Ascending aorta (tissue), 2 donors: ENCODE measurements at regions not wholly inside any gene's neighbourhood (a gene's known extent, or its start where the extent isn't known, plus 50 kb on each side); places are given as distances from the start of the nearest gene placed in this dataset.

Experiments
- DNase-seq, 2 donors: peaks; one replicate each; pipeline ENCODE4 v3.0.0-alpha.2; 2019; ENCODE audit warnings: low spot score in 2 of 2
- H3K27ac ChIP-seq, 2 donors: fragments of 200-600 bp; sonication (generic); one replicate each; pipeline ENCODE4 v1.5.1; 2016 to 2017; ENCODE audit warnings: mild to moderate bottlenecking in 1 of 2
- H3K27me3 ChIP-seq: fragments of 200-600 bp; sonication (generic); one replicate; pipeline ENCODE4 v1.5.1; 2017
- H3K36me3 ChIP-seq, 2 donors: fragments of 200-600 bp; sonication (generic); one replicate each; pipeline ENCODE4 v1.5.1; 2016
- H3K4me1 ChIP-seq, 2 donors: fragments of 200-600 bp; sonication (generic); one replicate each; pipeline ENCODE4 v1.5.1; 2016 to 2017; ENCODE audit warnings: mild to moderate bottlenecking in 1 of 2
- H3K4me3 ChIP-seq, 2 donors: fragments of 200-600 bp; sonication (generic); one replicate each; pipeline ENCODE4 v1.5.1; 2016 to 2017; ENCODE audit warnings: mild to moderate bottlenecking in 1 of 2
- H3K9me3 ChIP-seq, 2 donors: fragments of 200-600 bp; sonication (generic); one replicate each; pipeline ENCODE4 v1.5.1; 2016
- intact Hi-C: fragments of 100-400 bp; cut with DNase I; formaldehyde crosslinking; loops from one replicate; pipeline ENCODE4 v1.15.1; 2023
- TF ChIP-seq, protein P1 (sequence below), 3 experiments: fragments of 200-600 bp in 2 of 3; fragments of 450-650 bp in 1 of 3; sonication (generic) in 2 of 3; IDR thresholded peaks; one replicate each; pipeline ENCODE4 v1.5.1; 2016 to 2019; ENCODE audit warnings: antibody characterized with exemption in 3 of 3, mild to moderate bottlenecking in 1 of 3, moderate library complexity in 1 of 3

GRCh38 chr18:24917767-24918166, 434.2 kb downstream of the ZNF521 start:
- Histone ChIP-seq H3K4me1 (no peaks in the 10 kb centered on the region), H3K9me3 (no peaks in the 10 kb centered on the region), H3K27me3 (no peaks in the 10 kb centered on the region), H3K4me3 (no peak overlapping the region), H3K36me3 (no peaks in the 10 kb centered on the region), H3K27ac (no peak overlapping the region)
- no peak for DNase-seq
- intact Hi-C loops: no loop called here
- TF ChIP-seq, protein P1, sequence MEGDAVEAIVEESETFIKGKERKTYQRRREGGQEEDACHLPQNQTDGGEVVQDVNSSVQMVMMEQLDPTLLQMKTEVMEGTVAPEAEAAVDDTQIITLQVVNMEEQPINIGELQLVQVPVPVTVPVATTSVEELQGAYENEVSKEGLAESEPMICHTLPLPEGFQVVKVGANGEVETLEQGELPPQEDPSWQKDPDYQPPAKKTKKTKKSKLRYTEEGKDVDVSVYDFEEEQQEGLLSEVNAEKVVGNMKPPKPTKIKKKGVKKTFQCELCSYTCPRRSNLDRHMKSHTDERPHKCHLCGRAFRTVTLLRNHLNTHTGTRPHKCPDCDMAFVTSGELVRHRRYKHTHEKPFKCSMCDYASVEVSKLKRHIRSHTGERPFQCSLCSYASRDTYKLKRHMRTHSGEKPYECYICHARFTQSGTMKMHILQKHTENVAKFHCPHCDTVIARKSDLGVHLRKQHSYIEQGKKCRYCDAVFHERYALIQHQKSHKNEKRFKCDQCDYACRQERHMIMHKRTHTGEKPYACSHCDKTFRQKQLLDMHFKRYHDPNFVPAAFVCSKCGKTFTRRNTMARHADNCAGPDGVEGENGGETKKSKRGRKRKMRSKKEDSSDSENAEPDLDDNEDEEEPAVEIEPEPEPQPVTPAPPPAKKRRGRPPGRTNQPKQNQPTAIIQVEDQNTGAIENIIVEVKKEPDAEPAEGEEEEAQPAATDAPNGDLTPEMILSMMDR (IDR thresholded peaks at IDR 0.05): no peak

- TF ChIP-seq, protein P1 (IDR thresholded peaks at IDR 0.05): no peak
- no peaks in the 10 kb centered on the region for H3K4me1 ChIP-seq
- H3K9me3 ChIP-seq: no peaks in the 10 kb centered on the region
- no peaks in the 10 kb centered on the region for H3K27me3 ChIP-seq
- no peak overlapping the region for H3K27ac ChIP-seq
- intact Hi-C loops: no loop called here
- H3K4me3 ChIP-seq: no peak overlapping the region
- H3K36me3 ChIP-seq: no peaks in the 10 kb centered on the region
- DNase-seq: no peak
Measured at GRCh38 chr18:24918257-24918656, 433.7 kb downstream of the ZNF521 start.

DNA sequence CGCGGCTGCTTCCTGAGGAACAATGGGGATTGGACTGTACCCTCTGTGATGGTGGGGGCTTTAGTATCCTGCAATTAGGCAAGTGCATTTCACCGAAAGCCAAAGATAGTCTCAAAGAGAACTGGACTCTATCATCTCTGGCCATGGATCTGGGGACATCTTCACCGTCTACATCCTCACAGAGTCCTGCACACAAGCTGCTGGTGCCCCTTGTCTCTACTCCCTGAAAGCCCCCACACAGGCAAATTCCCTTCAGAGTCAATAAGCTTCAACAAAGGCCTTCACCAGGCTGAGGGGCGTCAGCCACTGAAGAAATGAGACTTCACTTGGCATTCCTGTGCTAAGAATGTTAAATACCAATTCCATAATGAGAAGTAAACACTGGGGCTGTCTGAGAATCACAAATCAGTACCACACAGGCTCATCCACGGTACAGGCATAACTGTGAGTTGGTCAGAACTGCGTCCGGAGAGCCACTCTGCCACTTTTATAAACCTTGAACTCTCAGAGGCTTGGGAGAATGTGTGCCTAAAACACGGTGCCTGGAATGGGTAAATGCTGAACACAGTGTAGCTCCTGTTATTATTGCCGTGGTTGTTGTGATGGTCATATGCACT, 432.7 kb downstream of the ZNF521 start:
- intact Hi-C loops: no loop called here
- H3K4me3 ChIP-seq: no peak overlapping the region
- TF ChIP-seq, protein P1 (IDR thresholded peaks at IDR 0.05): no peak
- no peaks in the 10 kb centered on the region for H3K36me3 ChIP-seq
- H3K27ac ChIP-seq: no peak overlapping the region
- H3K4me1 ChIP-seq: no peaks in the 10 kb centered on the region
- no peaks in the 10 kb centered on the region for H3K27me3 ChIP-seq
- DNase-seq: no peak
- no peaks in the 10 kb centered on the region for H3K9me3 ChIP-seq

DNA sequence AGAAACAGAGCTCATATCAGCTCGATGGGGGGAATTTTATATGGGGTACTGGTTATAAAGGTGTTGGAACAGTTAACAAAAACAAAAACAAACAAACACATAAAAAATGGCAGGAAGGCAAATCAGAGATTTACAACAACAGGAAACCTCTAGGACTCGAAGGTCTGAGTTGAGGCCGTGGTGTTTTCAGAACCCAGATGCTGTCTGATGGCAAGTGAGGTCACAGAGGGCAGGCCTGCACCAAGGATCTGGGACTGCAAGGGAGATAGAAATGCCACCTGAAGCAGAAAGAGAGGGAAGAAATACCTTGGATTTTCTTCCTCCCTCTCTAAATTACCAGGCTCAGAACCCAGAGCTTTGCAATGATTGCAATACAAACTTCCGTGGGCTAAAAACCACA, 429.5 kb downstream of the ZNF521 start:
- H3K27me3 ChIP-seq: no peaks in the 10 kb centered on the region
- H3K9me3 ChIP-seq: no peaks in the 10 kb centered on the region
- TF ChIP-seq, protein P1 (IDR thresholded peaks at IDR 0.05): no peak
- no peak for DNase-seq
- H3K36me3 ChIP-seq: no peaks in the 10 kb centered on the region
- no peak overlapping the region for H3K27ac ChIP-seq
- no peak overlapping the region for H3K4me3 ChIP-seq
- intact Hi-C loops: no loop called here
- no peaks in the 10 kb centered on the region for H3K4me1 ChIP-seq

DNA sequence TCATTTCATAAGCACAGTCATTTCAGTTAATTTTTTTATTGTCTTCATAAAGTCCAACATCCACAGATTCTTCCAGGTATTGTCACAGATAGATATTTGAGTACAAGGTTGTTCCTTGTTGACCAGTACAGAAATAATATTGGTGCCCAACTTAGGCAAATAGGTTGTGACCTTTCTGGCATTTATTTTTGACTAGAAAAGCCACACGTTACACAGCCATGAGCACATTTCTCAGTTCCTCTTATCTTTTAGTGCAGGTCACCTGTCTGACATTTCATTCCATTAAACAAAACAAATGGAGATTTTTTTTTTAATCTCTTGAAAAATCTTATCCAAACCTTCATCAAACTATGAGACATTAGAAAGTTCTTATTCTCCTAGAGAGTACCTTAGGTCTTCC, 428.8 kb downstream of the ZNF521 start:
- no peak for DNase-seq
- no peaks in the 10 kb centered on the region for H3K36me3 ChIP-seq

More for the DNA sequence above, 428.8 kb downstream of the ZNF521 start:
- H3K27ac ChIP-seq: no peak overlapping the region
- no peak overlapping the region for H3K4me3 ChIP-seq
- no peaks in the 10 kb centered on the region for H3K27me3 ChIP-seq
- H3K9me3 ChIP-seq: no peaks in the 10 kb centered on the region
- H3K4me1 ChIP-seq: no peaks in the 10 kb centered on the region
- TF ChIP-seq, protein P1 (IDR thresholded peaks at IDR 0.05): no peak
- intact Hi-C loops: no loop called here
